Caki2 (cell line): ENCODE measurements at regions not wholly inside any gene's neighbourhood (a gene's known extent, or its start where the extent isn't known, plus 50 kb on each side); places are given as distances from the start of the nearest gene placed in this dataset.

ENCODE experiments used
- DNase-seq: peaks from one replicate; pipeline ENCODE4 v3.0.0-alpha.2; 2015; ENCODE audit warnings: low read depth
- in situ Hi-C: cut with HindIII; loops from 2 replicates; pipeline ENCODE4 v1.10.0; 2016; ENCODE audit warnings: low sequenced_read_pairs, low pct_unique_long_range_greater_than_20kb, mixed read lengths

DNA sequence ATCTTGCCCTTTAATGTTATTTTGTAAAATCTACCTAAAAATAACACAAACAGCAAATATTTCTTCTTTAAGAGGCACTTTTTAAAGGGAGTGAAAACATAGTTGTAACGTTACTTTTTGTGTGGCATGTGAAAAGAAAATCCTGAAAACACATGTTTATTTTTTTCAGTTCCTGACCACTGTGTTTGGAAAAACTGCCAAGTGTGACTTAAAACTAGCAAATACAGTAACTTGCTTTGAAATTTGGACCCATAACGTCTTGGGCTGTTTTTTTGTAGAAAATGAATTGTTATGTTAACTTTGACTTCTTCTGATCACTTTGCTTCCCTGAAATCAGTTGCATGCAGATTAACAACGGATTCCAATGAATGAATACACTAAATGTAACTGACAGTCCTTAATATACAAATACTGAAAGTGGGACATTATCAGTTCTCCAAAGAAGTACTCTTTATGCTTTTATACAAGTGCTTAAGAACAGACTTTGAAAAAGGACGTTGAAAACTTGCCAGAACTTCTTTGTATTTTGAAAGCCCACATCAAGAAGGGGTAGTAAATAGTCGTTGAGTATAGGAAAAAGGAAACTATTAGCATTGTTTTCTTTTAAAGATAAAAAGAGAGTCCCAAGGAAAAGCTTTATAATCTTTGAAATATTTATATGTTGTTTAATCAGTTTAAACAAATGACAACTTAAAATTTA is 96.1 kb upstream of the ZEB2 start:
- DNase-seq, result no peak
- in situ Hi-C loops, result no loop called here

- in situ Hi-C loops, result no loop called here
- no peak for DNase-seq
Observed at GRCh38 chr2:144607891-144608521, 88.1 kb upstream of the ZEB2 start.

DNA sequence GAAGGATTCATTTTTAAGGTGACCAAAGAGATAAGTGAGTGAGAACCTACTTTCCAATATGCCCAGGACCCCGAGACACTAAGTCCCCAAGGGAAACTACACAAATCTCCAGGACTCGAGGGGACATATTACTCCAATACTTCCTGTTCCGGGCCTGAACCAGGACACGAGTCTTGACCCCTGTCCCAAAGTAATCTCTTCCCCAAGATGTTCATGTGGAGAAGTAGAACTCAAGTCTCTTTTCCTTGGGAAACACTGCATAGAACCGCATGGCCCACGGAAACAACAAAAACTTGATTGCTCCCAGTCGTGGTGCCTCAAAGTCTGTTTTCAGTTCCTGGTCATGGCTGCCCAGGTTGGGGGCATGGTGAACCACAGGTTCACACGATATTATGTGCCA is 87.2 kb upstream of the ZEB2 start:
- DNase-seq, result no peak
- in situ Hi-C loops, result no loop called here

DNA sequence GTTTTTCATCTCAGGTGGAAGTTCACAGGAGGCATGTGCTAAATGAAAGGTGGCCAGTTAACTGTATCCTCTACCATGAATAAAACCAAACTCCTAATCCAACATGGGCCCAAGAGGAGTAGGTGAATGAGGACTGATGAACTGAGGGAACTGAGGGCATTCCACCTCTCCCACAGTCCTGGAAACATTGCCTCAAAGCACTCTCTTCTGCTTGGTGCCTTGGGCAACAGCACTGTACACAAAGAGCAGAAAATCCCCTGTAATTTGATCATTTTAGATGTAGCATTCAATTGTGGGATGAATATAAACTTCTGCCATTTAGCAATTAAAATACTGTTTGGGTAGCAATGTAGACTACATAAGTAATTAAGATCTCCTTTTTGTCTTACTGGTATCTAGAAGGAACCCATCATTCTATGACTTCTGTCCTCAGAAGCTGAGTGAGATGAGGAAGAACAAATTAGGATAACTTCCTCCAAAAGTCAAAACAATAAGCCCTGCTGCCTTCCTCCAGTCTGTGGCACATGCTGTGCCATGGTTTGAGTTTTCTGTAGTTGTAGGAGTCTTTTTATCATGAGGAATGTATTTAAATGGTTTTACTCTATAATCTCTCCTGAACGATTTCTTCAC is 86.7 kb upstream of the ZEB2 start:
- in situ Hi-C loops, result no loop called here
- DNase-seq, result no peak

GRCh38 chr2:144605231-144605840 is 85.4 kb upstream of the ZEB2 start:
- no peak for DNase-seq
- in situ Hi-C loops, result no loop called here

DNA sequence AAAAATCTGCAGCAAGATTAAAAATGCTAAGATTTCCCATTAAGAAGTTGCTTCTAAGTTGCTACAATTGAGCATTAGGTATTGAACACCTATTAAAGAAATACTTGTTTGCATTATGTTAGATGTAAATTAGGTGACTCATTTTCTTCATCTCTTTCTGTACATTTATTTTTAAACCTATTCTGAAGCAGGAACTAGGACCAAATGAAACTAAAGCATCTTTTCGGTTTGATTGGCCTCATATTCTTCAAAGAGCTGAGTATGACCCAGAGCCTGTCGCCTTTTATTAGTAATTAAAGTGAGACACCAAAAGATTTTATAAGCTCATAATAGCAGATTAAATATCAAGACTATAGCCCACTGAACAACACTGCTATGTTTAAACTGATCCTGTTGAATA is 83.4 kb upstream of the ZEB2 start:
- in situ Hi-C loops, result no loop called here
- DNase-seq, result no peak

DNA sequence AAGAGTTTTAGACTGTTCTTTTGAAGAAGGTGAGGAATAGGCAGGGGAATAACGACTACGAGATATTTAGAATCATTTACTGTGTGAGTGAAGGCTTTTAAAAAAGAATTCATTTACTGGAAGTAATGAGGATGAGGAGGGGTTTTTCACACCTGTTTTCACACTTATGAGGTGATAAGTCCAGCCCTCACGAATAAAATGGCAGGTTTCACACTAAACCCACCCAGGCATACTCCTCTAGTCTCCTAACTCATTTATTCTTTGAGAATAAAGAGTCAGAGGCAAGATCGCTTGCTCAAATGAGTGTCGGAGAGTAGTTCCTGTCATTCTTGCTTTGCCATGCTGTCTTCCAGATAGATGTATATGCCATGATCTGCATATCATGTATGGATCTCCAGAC is 79.0 kb upstream of the ZEB2 start:
- DNase-seq, result no peak
- in situ Hi-C loops, result no loop called here

DNA sequence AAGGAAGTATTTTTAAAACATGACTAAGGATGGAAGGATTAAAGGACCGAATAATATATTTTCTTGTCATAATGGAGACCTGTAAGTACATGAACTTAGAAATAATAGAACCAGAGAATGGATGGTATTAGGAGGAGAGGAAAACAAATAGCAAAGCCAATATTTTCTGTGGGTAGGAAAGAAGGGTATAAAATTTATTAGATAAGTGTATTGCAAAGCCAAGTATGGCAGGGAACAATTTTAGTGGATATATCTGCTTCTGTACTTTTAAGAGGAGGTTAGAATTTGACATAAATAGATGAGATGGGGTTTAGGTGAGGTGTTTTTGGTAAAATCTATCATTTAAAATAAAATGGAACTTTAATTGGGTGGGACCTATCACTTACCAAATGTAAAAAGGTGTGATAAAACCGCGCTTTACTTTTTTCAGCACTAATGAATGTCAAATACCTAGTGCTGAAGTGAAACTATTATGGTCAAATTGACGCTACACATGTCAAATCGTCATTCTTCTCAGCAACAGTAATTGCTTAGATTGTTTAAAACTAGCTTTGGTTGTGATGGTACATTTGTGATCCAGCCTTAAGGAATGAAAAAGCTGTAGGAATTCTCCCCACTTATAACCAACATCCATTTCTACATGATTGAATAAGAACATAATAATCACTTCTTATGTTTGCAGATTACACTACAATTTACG is 78.1 kb upstream of the ZEB2 start:
- in situ Hi-C loops, result no loop called here
- DNase-seq, result no peak

DNA sequence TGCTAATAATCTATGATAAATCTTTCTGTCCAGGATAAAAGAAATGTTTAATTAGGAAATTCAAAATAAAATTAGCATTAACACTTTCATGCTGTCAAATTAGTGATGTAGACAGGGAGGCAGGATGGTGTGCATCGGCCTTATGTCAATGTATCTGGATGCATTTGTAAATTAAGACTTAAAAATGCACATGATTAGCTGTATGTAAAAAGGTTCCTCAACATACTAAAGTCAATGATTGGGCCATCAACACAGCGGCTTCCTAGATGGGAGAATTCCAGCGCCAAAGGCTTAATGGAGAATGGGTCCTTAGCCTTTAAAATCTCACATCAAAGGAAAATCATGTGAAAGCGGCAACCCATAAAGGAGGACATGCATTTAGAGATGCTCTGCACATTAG is 77.5 kb upstream of the ZEB2 start:
- in situ Hi-C loops, result no loop called here
- no peak for DNase-seq

- in situ Hi-C loops, result no loop called here
Observed at GRCh38 chr2:144596073-144596871, 76.4 kb upstream of the ZEB2 start.

GRCh38 chr2:144595686-144596072 is 75.8 kb upstream of the ZEB2 start:
- in situ Hi-C loops, result no loop called here
- DNase-seq, result no peak

More at GRCh38 chr2:144596073-144596871, 76.4 kb upstream of the ZEB2 start:
- peak; percentile 11 for DNase-seq

DNA sequence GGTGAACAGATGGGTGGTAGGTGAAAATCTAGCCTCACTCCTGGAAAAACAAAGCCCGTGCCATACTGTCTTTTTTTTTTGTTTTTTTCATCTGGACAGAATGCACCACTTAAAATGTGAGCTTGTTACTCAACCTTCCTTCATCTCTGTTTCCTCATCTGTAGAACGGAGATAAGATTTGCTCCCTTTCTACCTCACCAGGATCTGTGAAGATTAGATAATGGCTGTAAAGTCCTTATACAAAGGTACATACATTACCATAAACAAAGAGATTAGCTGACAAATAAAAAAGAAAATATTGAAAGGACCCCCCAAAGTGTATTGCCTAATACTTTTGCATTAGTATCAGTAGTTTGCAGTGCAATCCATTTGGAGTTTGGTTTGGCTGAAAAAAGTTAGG is 75.4 kb upstream of the ZEB2 start:
- no peak for DNase-seq
- in situ Hi-C loops, result no loop called here

DNA sequence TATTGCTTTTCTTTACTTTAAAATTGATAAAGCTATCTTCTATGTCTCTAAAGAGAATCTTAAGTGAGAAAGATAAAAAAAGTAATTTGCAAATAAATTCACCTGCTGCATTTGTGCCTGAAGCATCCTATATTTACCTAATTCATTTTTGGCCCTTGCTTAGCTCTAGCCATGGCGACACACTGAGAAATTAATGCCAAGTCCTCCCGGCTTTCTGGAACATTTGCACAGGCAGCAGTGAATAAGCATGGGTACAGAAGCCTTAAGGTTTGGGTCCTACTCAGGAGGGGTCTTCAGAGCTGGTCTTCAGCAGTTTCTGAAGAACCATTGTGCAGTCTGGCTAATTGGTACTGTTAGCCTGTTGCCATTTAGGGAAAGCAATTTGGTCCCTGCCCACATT is 73.9 kb upstream of the ZEB2 start:
- in situ Hi-C loops, result no loop called here
- DNase-seq, result no peak

- in situ Hi-C loops, result no loop called here
- no peak for DNase-seq
Observed at GRCh38 chr2:144592500-144593256, 72.8 kb upstream of the ZEB2 start.

DNA sequence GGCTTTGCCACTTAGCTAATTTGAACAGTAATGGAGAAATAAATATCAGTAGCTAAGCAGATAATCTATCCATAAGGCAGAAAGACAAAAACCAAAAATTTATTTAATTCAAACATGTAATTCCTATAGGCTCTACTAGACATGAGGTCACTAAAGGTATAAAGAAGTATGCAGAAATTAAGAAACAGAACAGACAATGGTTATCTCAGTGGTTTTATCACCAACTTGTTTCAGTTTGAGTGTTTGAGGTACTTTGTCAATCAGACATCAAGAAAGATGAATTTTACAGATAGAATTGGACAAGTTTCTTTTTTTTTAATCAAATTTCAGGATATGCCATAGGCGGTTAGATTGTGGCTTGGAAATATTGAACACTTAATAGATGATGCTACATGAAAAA is 67.4 kb upstream of the ZEB2 start:
- no peak for DNase-seq
- in situ Hi-C loops, result no loop called here

DNA sequence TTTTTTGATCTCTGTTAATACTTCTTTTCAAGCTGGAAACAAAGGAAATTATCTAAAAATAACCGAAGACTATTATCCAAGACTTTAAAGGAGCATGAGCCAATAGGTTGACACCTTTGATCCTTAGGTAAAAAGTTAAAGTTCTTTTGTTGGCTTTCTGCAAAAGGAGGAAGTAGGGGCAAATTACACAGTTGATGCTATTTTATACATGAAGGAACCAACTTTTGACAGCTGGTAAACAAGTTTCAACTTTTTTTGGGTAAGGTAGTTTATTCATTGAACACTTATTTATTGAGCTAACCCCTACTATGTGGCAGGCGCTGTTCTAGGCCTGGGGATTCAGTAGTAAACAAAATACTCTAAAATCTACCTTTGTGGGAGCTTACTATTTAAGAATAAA is 66.6 kb upstream of the ZEB2 start:
- in situ Hi-C loops, result no loop called here
- no peak for DNase-seq

GRCh38 chr2:144583741-144584453 is 64.0 kb upstream of the ZEB2 start:
- in situ Hi-C loops, result no loop called here
- DNase-seq, result no peak
